Calu3 (cell line): ENCODE measurements at regions not wholly inside any gene's neighbourhood (a gene's known extent, or its start where the extent isn't known, plus 50 kb on each side); places are given as distances from the start of the nearest gene placed in this dataset.
"Not testable (repeated sequence)": the region's sequence is repeated elsewhere in the genome, so short reads cannot be mapped to it uniquely, and the experiment has no call there.

Source experiments
- BruUV-seq: library from RNA; stranded (reverse); fragments of 400-500 nt; replicated peaks from 2 replicates; lab custom pipeline; 2021; lab: Mats Ljungman, UMichigan
- CTCF ChIA-PET: fragments of 300-600 bp; sonication (Branson Sonifier 250); formaldehyde crosslinking; loops from one replicate; lab custom pipeline; 2022; ENCODE audit warnings: antibody characterized with exemption; lab: Charles Lee
- DNase-seq: peaks from one replicate; pipeline ENCODE4 v3.0.0; 2022
- H3K27ac Mint-ChIP-seq: one replicate; pipeline ENCODE4 v1.8.0; 2022; ENCODE audit warnings: mixed read lengths; ENCODE audit not compliant: unreplicated experiment
- H3K27me3 Mint-ChIP-seq: one replicate; pipeline ENCODE4 v1.8.0; 2022; ENCODE audit warnings: mixed read lengths; ENCODE audit not compliant: unreplicated experiment
- H3K36me3 Mint-ChIP-seq: one replicate; pipeline ENCODE4 v1.8.0; 2022; ENCODE audit warnings: mild to moderate bottlenecking, moderate library complexity, mixed read lengths; ENCODE audit not compliant: insufficient read depth, unreplicated experiment
- H3K4me1 Mint-ChIP-seq: one replicate; pipeline ENCODE4 v1.8.0; 2022; ENCODE audit warnings: mild to moderate bottlenecking, low read depth, mixed read lengths; ENCODE audit not compliant: unreplicated experiment
- H3K4me3 Mint-ChIP-seq: one replicate; pipeline ENCODE4 v1.8.0; 2022; ENCODE audit warnings: mild to moderate bottlenecking, low read depth, moderate library complexity, mixed read lengths; ENCODE audit not compliant: unreplicated experiment
- H3K9me3 Mint-ChIP-seq: one replicate; pipeline ENCODE4 v1.8.0; 2022; ENCODE audit warnings: low read depth, mixed read lengths; ENCODE audit not compliant: unreplicated experiment
- CTCF ChIP-seq: fragments of 200-600 bp; IDR thresholded peaks from one replicate; pipeline ENCODE4 v1.8.0; 2022; ENCODE audit warnings: antibody characterized with exemption; ENCODE audit not compliant: unreplicated experiment
- intact Hi-C: fragments of 100-400 bp; cut with micrococcal nuclease; formaldehyde crosslinking; loops from one replicate; pipeline ENCODE4 v1.10.0; 2022; ENCODE audit not compliant: unreplicated experiment

DNA sequence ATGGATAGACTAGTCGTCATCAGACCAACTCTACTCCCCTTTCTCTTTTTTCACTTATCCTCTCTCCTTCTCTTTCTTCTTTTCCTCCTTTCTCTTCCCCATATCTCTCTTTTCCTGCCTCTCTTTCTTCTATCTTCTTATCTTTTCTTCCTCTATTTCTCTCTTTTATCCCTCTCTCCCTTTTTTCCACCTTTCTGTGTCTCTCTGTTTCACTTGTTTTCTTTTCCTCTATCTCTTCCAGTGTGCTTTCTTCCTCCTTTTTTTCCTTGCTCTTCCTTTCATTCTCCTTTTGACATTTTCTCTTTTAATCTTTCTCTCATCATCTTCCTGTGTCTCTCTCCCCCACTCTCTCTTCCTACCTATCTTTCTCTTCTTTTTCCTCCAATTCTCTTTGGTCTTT is 159.0 kb upstream of the PTGFR start:
- no TSS peak for BruUV-seq

GRCh38 chr1:78333502-78333901 is 157.3 kb upstream of the PTGFR start:
- peak; percentile 35 for DNase-seq
- intact Hi-C loops, result loop anchor here (10.0 kb wide), 1 partner anchor 189 kb away; no protein-coding TSS in a partner anchor
- H3K4me3 Mint-ChIP-seq, result no peak overlapping the region
- H3K27ac Mint-ChIP-seq, result no peak overlapping the region
- no peaks in the 10 kb centered on the region for H3K36me3 Mint-ChIP-seq
- no peaks in the 10 kb centered on the region for H3K9me3 Mint-ChIP-seq
- TF ChIP-seq CTCF, result peak; percentile 76
- CTCF ChIA-PET, result interaction anchor here (0.5 to 0.9 kb wide), 2 partner anchors 8 to 205 kb away, joined by 3 read pairs; no protein-coding TSS in a partner anchor
- H3K4me1 Mint-ChIP-seq, result no peaks in the 10 kb centered on the region
- no TSS peak for BruUV-seq
- H3K27me3 Mint-ChIP-seq, result no peaks in the 10 kb centered on the region

More for the DNA sequence above, 159.0 kb upstream of the PTGFR start:
- Mint-ChIP-seq H3K36me3 (no peaks in the 10 kb centered on the region), H3K4me1 (no peaks in the 10 kb centered on the region), H3K27me3 (no peaks in the 10 kb centered on the region), H3K9me3 (no peaks in the 10 kb centered on the region), H3K27ac (no peak overlapping the region), H3K4me3 (no peak overlapping the region)
- CTCF ChIA-PET, result no interaction called here
- intact Hi-C loops, result loop anchor here (10.0 kb wide), 1 partner anchor 187 kb away; no protein-coding TSS in a partner anchor
- no peak for DNase-seq
- no peak for TF ChIP-seq CTCF

DNA sequence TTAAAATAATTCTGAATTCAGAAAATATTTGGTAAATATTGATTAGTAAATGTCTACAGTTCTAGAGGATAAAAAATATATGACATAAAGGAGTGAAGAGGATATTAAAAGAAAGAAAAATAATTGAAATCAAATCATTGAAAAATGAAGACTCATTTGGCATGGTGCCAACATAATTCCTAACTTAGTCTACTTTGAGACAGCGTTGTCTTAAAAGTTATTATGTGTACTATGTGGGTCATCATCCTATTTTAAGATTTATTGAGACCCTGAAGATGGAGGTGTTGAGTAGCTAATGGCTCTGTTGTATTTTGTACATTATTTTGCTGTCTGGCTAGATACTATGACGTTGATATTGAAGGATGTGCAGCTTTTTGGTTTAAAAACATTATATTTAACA is 156.7 kb upstream of the PTGFR start:
- Mint-ChIP-seq H3K9me3 (no peaks in the 10 kb centered on the region), H3K4me3 (no peak overlapping the region), H3K36me3 (no peaks in the 10 kb centered on the region), H3K27me3 (no peaks in the 10 kb centered on the region), H3K4me1 (peaks cover under 1% of the 10 kb centered on the region), H3K27ac (no peak overlapping the region)
- no peak for DNase-seq
- no TSS peak for BruUV-seq
- intact Hi-C loops, result loop anchor here (10.0 kb wide), 1 partner anchor 189 kb away; no protein-coding TSS in a partner anchor
- TF ChIP-seq CTCF, result no peak
- CTCF ChIA-PET, result interaction anchor here (0.5 to 0.9 kb wide), 3 partner anchors 7 to 859 kb away, joined by 3 read pairs; no protein-coding TSS in a partner anchor

- Mint-ChIP-seq H3K27me3 (no peaks in the 10 kb centered on the region), H3K27ac (no peak overlapping the region), H3K36me3 (no peaks in the 10 kb centered on the region), H3K9me3 (no peaks in the 10 kb centered on the region), H3K4me1 (peaks cover 9% of the 10 kb centered on the region), H3K4me3 (no peak overlapping the region)
- CTCF ChIA-PET, result no interaction called here
- intact Hi-C loops, result loop anchor here (10.0 kb wide), 1 partner anchor 190 kb away; no protein-coding TSS in a partner anchor
- DNase-seq, result no peak
- BruUV-seq, result no TSS peak
- no peak for TF ChIP-seq CTCF
These were observed 155.8 kb upstream of the PTGFR start for GRCh38 chr1:78334952-78335351.

DNA sequence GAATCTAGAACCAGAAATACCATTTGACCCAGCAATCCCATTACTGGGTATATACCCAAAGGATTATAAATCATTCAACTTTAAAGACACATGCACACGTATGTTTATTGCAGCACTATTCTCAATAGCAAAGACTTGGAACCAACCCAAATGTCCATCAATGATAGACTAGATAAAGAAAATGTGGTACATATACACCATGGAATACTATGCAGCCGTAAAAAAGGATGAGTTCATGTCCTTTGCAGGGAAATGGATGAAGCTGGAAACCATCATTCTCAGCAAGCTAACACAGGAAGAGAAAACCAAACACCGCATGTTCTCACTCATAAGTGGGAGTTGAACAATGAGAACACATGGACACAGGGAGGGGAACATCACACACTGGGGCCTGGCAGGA is 154.0 kb upstream of the PTGFR start:
- not testable (repeated sequence) for BruUV-seq, DNase-seq, H3K4me3 Mint-ChIP-seq, H3K9me3 Mint-ChIP-seq, H3K27me3 Mint-ChIP-seq, H3K36me3 Mint-ChIP-seq, H3K27ac Mint-ChIP-seq
- intact Hi-C loops, result loop anchor here (10.0 kb wide), 1 partner anchor 192 kb away; no protein-coding TSS in a partner anchor
- H3K4me1 Mint-ChIP-seq, result peaks cover 14% of the 10 kb centered on the region
- CTCF ChIA-PET, result interaction anchor here (0.7 kb wide), 1 partner anchor 45 kb away, joined by 3 read pairs; no protein-coding TSS in a partner anchor
